Muscle layer of duodenum (tissue), 2 donors: ENCODE measurements at regions not wholly inside any gene's neighbourhood (a gene's known extent, or its start where the extent isn't known, plus 50 kb on each side); places are given as distances from the start of the nearest gene placed in this dataset.

Source experiments
- H3K27ac ChIP-seq: one replicate; pipeline ENCODE4 v1.7.0; 2013; ENCODE audit warnings: mild to moderate bottlenecking, low read length
- H3K27me3 ChIP-seq: one replicate; pipeline ENCODE4 v1.7.0; 2013; ENCODE audit warnings: low read depth, mild to moderate bottlenecking, control low read depth, low read length
- H3K36me3 ChIP-seq, 2 donors: one replicate each; pipeline ENCODE4 v1.7.0; 2013; ENCODE audit warnings: low read length in 2 of 2, control low read depth in 1 of 2, mild to moderate bottlenecking in 1 of 2; ENCODE audit not compliant: insufficient read depth in 2 of 2, control insufficient read depth in 1 of 2
- H3K4me1 ChIP-seq, 2 donors: one replicate each; pipeline ENCODE4 v1.7.0; 2013; ENCODE audit warnings: low read length in 2 of 2, mild to moderate bottlenecking in 2 of 2, control low read depth in 1 of 2, moderate library complexity in 1 of 2; ENCODE audit not compliant: insufficient read depth in 2 of 2, control insufficient read depth in 1 of 2
- H3K4me3 ChIP-seq, 2 donors: one replicate each; pipeline ENCODE4 v1.7.0; 2013; ENCODE audit warnings: low read length in 2 of 2, low read depth in 1 of 2, mild to moderate bottlenecking in 1 of 2
- H3K9me3 ChIP-seq, 2 donors: one replicate each; pipeline ENCODE4 v1.7.0; 2013; ENCODE audit warnings: low read length in 2 of 2, control low read depth in 1 of 2, mild to moderate bottlenecking in 1 of 2; ENCODE audit not compliant: control insufficient read depth in 1 of 2
- donor health status: healthy.

GRCh38 chr3:22632536-22632935 is 570.6 kb upstream of the UBE2E2 start:
- H3K36me3 ChIP-seq = no peaks in the 10 kb centered on the region
- no peak overlapping the region for H3K4me3 ChIP-seq
- H3K9me3 ChIP-seq = peaks cover 0 to 3% of the 10 kb centered on the region in 2 donors
- no peak overlapping the region for H3K27ac ChIP-seq
- H3K4me1 ChIP-seq = no peaks in the 10 kb centered on the region
- peaks cover 3% of the 10 kb centered on the region for H3K27me3 ChIP-seq

GRCh38 chr3:22634433-22634832 is 568.7 kb upstream of the UBE2E2 start:
- H3K4me3 ChIP-seq = no peak overlapping the region
- peaks cover 0 to 7% of the 10 kb centered on the region in 2 donors for H3K9me3 ChIP-seq
- no peak overlapping the region for H3K27ac ChIP-seq
- no peaks in the 10 kb centered on the region for H3K27me3 ChIP-seq
- H3K36me3 ChIP-seq = no peaks in the 10 kb centered on the region
- no peaks in the 10 kb centered on the region for H3K4me1 ChIP-seq

GRCh38 chr3:22659651-22660475 is 543.3 kb upstream of the UBE2E2 start:
- H3K27me3 ChIP-seq = no peaks in the 10 kb centered on the region
- no peaks in the 10 kb centered on the region for H3K4me1 ChIP-seq
- no peak overlapping the region for H3K27ac ChIP-seq
- H3K4me3 ChIP-seq = no peak overlapping the region
- no peaks in the 10 kb centered on the region for H3K36me3 ChIP-seq
- no peaks in the 10 kb centered on the region for H3K9me3 ChIP-seq

- H3K36me3 ChIP-seq = no peaks in the 10 kb centered on the region
- no peaks in the 10 kb centered on the region for H3K9me3 ChIP-seq
- H3K27me3 ChIP-seq = no peaks in the 10 kb centered on the region
- no peak overlapping the region for H3K4me3 ChIP-seq
- no peak overlapping the region for H3K27ac ChIP-seq
- no peaks in the 10 kb centered on the region for H3K4me1 ChIP-seq
Measured at GRCh38 chr3:22660606-22661005, 542.5 kb upstream of the UBE2E2 start.

GRCh38 chr3:22661121-22661700 is 541.9 kb upstream of the UBE2E2 start:
- Histone ChIP-seq H3K4me1 (no peaks in the 10 kb centered on the region), H3K4me3 (no peak overlapping the region), H3K9me3 (no peaks in the 10 kb centered on the region), H3K27ac (no peak overlapping the region), H3K27me3 (no peaks in the 10 kb centered on the region), H3K36me3 (no peaks in the 10 kb centered on the region)

GRCh38 chr3:22665528-22665927 is 537.6 kb upstream of the UBE2E2 start:
- H3K9me3 ChIP-seq = no peaks in the 10 kb centered on the region
- no peaks in the 10 kb centered on the region for H3K36me3 ChIP-seq
- H3K4me1 ChIP-seq = no peaks in the 10 kb centered on the region
- H3K27ac ChIP-seq = no peak overlapping the region
- no peak overlapping the region for H3K4me3 ChIP-seq
- no peaks in the 10 kb centered on the region for H3K27me3 ChIP-seq

- Histone ChIP-seq H3K27ac (no peak overlapping the region), H3K4me3 (no peak overlapping the region), H3K27me3 (no peaks in the 10 kb centered on the region), H3K4me1 (no peaks in the 10 kb centered on the region), H3K36me3 (no peaks in the 10 kb centered on the region), H3K9me3 (no peaks in the 10 kb centered on the region)
Measured at GRCh38 chr3:22666736-22667135, 536.4 kb upstream of the UBE2E2 start.

- Histone ChIP-seq H3K4me3 (no peak overlapping the region), H3K9me3 (no peaks in the 10 kb centered on the region), H3K4me1 (no peaks in the 10 kb centered on the region), H3K27ac (no peak overlapping the region), H3K36me3 (no peaks in the 10 kb centered on the region), H3K27me3 (no peaks in the 10 kb centered on the region)
Measured at GRCh38 chr3:22671848-22672247, 531.3 kb upstream of the UBE2E2 start.

- H3K9me3 ChIP-seq = no peaks in the 10 kb centered on the region
- H3K36me3 ChIP-seq = no peaks in the 10 kb centered on the region
- no peak overlapping the region for H3K4me3 ChIP-seq
- no peak overlapping the region for H3K27ac ChIP-seq
- no peaks in the 10 kb centered on the region for H3K27me3 ChIP-seq
- no peaks in the 10 kb centered on the region for H3K4me1 ChIP-seq
Measured at GRCh38 chr3:22684739-22685138, 518.4 kb upstream of the UBE2E2 start.

GRCh38 chr3:22685597-22685996 is 517.5 kb upstream of the UBE2E2 start:
- H3K4me1 ChIP-seq = no peaks in the 10 kb centered on the region
- H3K4me3 ChIP-seq = no peak overlapping the region
- no peak overlapping the region for H3K27ac ChIP-seq
- no peaks in the 10 kb centered on the region for H3K9me3 ChIP-seq
- no peaks in the 10 kb centered on the region for H3K36me3 ChIP-seq
- H3K27me3 ChIP-seq = no peaks in the 10 kb centered on the region

GRCh38 chr3:22691407-22691806 is 511.7 kb upstream of the UBE2E2 start:
- Histone ChIP-seq H3K27ac (no peak overlapping the region), H3K36me3 (no peaks in the 10 kb centered on the region), H3K4me1 (peaks cover 0 to 6% of the 10 kb centered on the region in 2 donors), H3K27me3 (no peaks in the 10 kb centered on the region), H3K9me3 (no peaks in the 10 kb centered on the region), H3K4me3 (no peak overlapping the region)
